OCI-LY1 (cell line): ENCODE measurements at regions not wholly inside any gene's neighbourhood (a gene's known extent, or its start where the extent isn't known, plus 50 kb on each side); places are given as distances from the start of the nearest gene placed in this dataset.

Experiments
- H2AFZ ChIP-seq: fragments of 200-600 bp; sonication (generic), shearing (Covaris generic); 2 replicates; pipeline ENCODE4 v1.6.0; 2014; ENCODE audit warnings: antibody characterized with exemption, mild to moderate bottlenecking, low read length
- H3F3A ChIP-seq: fragments of 200-600 bp; sonication (generic), shearing (Covaris generic); 2 replicates; pipeline ENCODE4 v1.6.0; 2014; ENCODE audit warnings: mild to moderate bottlenecking, antibody characterized with exemption, low read length, moderate library complexity; ENCODE audit not compliant: insufficient read depth
- H3K27ac ChIP-seq: fragments of 200-600 bp; sonication (generic); 2 replicates; pipeline ENCODE4 v1.5.1; 2014; ENCODE audit warnings: low read length, mixed run types, mild to moderate bottlenecking, low read depth; ENCODE audit not compliant: poor library complexity, severe bottlenecking
- H3K27me3 ChIP-seq: fragments of 200-600 bp; sonication (generic); 2 replicates; pipeline ENCODE4 v1.6.0; 2014; ENCODE audit warnings: antibody characterized with exemption, mild to moderate bottlenecking, low read length, moderate library complexity; ENCODE audit not compliant: insufficient read depth
- H3K36me3 ChIP-seq: fragments of 200-600 bp; sonication (generic); 2 replicates; pipeline ENCODE4 v1.6.1; 2014; ENCODE audit warnings: mild to moderate bottlenecking, antibody characterized with exemption, low read length, moderate library complexity, mixed read lengths; ENCODE audit not compliant: insufficient read depth
- H3K4me1 ChIP-seq: fragments of 200-600 bp; sonication (generic); 2 replicates; pipeline ENCODE4 v1.5.1; 2014; ENCODE audit warnings: mild to moderate bottlenecking, low read length, moderate library complexity; ENCODE audit not compliant: insufficient read depth, severe bottlenecking
- H3K4me2 ChIP-seq: fragments of 200-600 bp; sonication (generic), shearing (Covaris generic); 2 replicates; pipeline ENCODE4 v1.6.1; 2014; ENCODE audit warnings: low read length
- H3K4me3 ChIP-seq: fragments of 200-600 bp; sonication (generic); 2 replicates; pipeline ENCODE4 v1.5.1; 2014; ENCODE audit warnings: low read length, low read depth, mild to moderate bottlenecking, mixed read lengths; ENCODE audit not compliant: poor library complexity, severe bottlenecking
- H3K79me2 ChIP-seq: fragments of 200-600 bp; shearing (Covaris generic); 2 replicates; pipeline ENCODE4 v1.6.1; 2016; ENCODE audit warnings: mixed run types, low read length, mixed read lengths; ENCODE audit not compliant: insufficient read depth
- H3K9ac ChIP-seq: fragments of 200-600 bp; sonication (generic), shearing (Covaris generic); 2 replicates; pipeline ENCODE4 v1.6.1; 2014; ENCODE audit warnings: mild to moderate bottlenecking, low read length, mixed read lengths
- H3K9me2 ChIP-seq: fragments of 200-600 bp; sonication (generic), shearing (Covaris generic); 2 replicates; pipeline ENCODE4 v1.6.1; 2014; ENCODE audit warnings: low read depth, mild to moderate bottlenecking, low read length, mixed read lengths
- H3K9me3 ChIP-seq: fragments of 200-600 bp; shearing (Covaris generic); 2 replicates; pipeline ENCODE4 v1.6.1; 2014; ENCODE audit warnings: low read length, mixed read lengths
- H4K20me1 ChIP-seq: fragments of 200-600 bp; sonication (generic), shearing (Covaris generic); 2 replicates; pipeline ENCODE4 v1.6.0; 2016; ENCODE audit warnings: mild to moderate bottlenecking, low read length; ENCODE audit not compliant: insufficient read depth
- CTCF ChIP-seq: fragments of 200-600 bp; sonication (generic), shearing (Covaris generic); IDR thresholded peaks from 2 replicates; pipeline ENCODE4 v1.5.1; 2017; ENCODE audit warnings: mild to moderate bottlenecking, antibody characterized with exemption, low read length, moderate library complexity, mixed read lengths
- EZH2 ChIP-seq: fragments of 200-600 bp; sonication (generic), shearing (Covaris generic); IDR thresholded peaks from 2 replicates; pipeline ENCODE4 v1.8.0; 2017; ENCODE audit warnings: borderline replicate concordance, mixed run types, mild to moderate bottlenecking, antibody characterized with exemption, low read length, moderate library complexity, mixed read lengths

DNA sequence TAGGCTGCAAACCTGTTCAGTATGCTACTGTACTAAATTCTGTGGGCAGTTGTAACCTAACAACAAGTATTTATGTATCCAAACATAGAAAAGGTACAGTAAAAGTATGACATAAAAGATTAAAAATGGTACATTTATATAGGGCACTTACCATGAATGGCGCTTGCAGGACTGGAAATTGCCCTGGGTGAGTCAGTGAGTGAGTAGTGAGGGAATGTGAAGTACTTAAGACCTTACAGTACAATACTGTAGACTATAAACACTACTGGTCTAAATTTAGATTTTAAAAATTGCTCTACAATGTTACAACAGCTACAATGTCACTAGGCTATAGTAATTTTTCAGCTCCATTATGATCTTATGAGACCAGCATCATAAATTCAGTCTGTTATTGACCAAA lies 146.0 kb upstream of the GNAI1 start:
- no peaks in the 10 kb centered on the region for H3K27me3 ChIP-seq
- H3K9ac ChIP-seq: no peak overlapping the region
- no peaks in the 10 kb centered on the region for H3K79me2 ChIP-seq
- no peaks in the 10 kb centered on the region for H3F3A ChIP-seq
- no peak overlapping the region for H3K4me3 ChIP-seq
- no peak for TF ChIP-seq CTCF
- no peak for TF ChIP-seq EZH2
- no peak overlapping the region for H3K27ac ChIP-seq
- H3K4me2 ChIP-seq: no peak overlapping the region
- no peak overlapping the region for H2AFZ ChIP-seq
- H3K36me3 ChIP-seq: no peaks in the 10 kb centered on the region
- no peaks in the 10 kb centered on the region for H3K9me3 ChIP-seq
- no peaks in the 10 kb centered on the region for H3K4me1 ChIP-seq
- no peaks in the 10 kb centered on the region for H3K9me2 ChIP-seq
- H4K20me1 ChIP-seq: no peaks in the 10 kb centered on the region

DNA sequence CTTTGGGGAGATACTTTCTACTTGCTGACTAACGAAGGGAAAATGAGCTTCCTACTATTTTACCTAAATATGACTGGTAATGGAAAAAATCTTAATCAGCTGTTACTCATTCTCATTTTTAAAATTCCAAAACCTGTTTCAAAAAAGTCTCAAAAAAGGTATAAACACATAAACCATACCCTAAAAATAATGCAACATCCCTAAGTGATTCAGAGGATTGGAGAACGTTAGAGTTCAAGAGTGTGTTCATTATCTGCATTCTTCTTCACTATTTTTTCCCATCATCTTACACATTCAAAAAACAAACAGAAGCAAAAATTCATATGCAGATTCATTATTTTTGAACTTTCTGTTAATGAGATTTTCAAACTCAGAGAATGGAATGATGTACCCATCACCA lies 150.4 kb upstream of the GNAI1 start:
- Histone ChIP-seq H3K9me3 (no peaks in the 10 kb centered on the region), H3K79me2 (no peaks in the 10 kb centered on the region), H3K4me3 (no peak overlapping the region), H4K20me1 (no peaks in the 10 kb centered on the region), H3K9ac (no peak overlapping the region), H3K36me3 (no peaks in the 10 kb centered on the region), H2AFZ (no peak overlapping the region), H3K9me2 (no peaks in the 10 kb centered on the region), H3K27ac (no peak overlapping the region), H3K27me3 (no peaks in the 10 kb centered on the region), H3F3A (no peaks in the 10 kb centered on the region), H3K4me1 (no peaks in the 10 kb centered on the region), H3K4me2 (no peak overlapping the region)
- TF ChIP-seq EZH2 (no peak), CTCF (no peak)

DNA sequence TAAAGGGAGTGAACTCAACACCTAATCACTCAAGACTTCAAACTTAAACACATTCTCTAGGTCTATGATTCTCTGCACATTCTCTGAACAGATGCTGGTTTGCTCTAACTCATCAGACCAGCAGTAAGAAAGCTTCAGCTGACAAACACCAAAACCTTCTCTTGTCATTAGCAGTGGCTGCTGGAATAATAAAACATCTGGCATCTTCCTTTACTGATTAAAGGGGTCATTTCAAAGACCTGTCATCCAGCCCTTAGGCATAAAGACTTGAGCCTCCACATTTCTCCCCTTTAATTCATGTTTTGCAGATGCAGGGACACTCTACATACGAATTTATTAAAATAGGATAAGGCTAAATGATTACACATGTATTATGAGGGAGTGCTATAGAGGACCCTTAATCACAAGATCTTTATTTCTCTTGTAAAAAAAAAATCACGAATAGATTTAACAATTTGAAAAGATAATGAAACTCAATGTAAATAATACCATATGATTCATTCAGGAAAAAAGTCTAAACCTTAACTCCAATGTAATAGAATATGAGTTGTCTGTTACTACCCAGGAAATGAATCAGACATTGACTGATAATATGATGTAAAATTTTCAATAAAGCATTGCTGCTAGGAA lies 152.4 kb upstream of the GNAI1 start:
- Histone ChIP-seq H3K27me3 (no peaks in the 10 kb centered on the region), H3K9me3 (no peaks in the 10 kb centered on the region), H4K20me1 (no peaks in the 10 kb centered on the region), H3K4me2 (no peak overlapping the region), H3K9ac (no peak overlapping the region), H3K79me2 (no peaks in the 10 kb centered on the region), H3K4me3 (no peak overlapping the region), H3K4me1 (no peaks in the 10 kb centered on the region), H3K9me2 (no peaks in the 10 kb centered on the region), H2AFZ (no peak overlapping the region), H3F3A (no peaks in the 10 kb centered on the region), H3K27ac (no peak overlapping the region), H3K36me3 (no peaks in the 10 kb centered on the region)
- TF ChIP-seq CTCF (no peak), EZH2 (no peak)
